Adrenal gland (tissue), 9 donors: ENCODE measurements at regions not wholly inside any gene's neighbourhood (a gene's known extent, or its start where the extent isn't known, plus 50 kb on each side); places are given as distances from the start of the nearest gene placed in this dataset.

Experiments
- DNase-seq, 7 donors: peaks; one replicate each; pipeline ENCODE4 v3.0.0-alpha.2; 2019 to 2020
- H3K27ac ChIP-seq, 5 donors: fragments of 200-600 bp; sonication (generic) in 4 of 5; 1 replicate in 3 of 5; 2 replicates in 2 of 5; pipeline versions ENCODE4 v1.5.1 to v1.8.0; 2016 to 2020; ENCODE audit warnings: mild to moderate bottlenecking in 1 of 5
- H3K27me3 ChIP-seq: fragments of 200-600 bp; 2 replicates; pipeline ENCODE4 v1.8.0; 2021
- H3K36me3 ChIP-seq, 2 donors: fragments of 200-600 bp; replicated peaks in 1 of 2; 1 replicate in 1 of 2; 2 replicates in 1 of 2; pipeline versions ENCODE4 v1.5.1 to v1.8.0; 2018 to 2022
- H3K4me1 ChIP-seq, 2 donors: fragments of 200-600 bp; replicated peaks in 1 of 2; 1 replicate in 1 of 2; 2 replicates in 1 of 2; pipeline versions ENCODE4 v1.5.1 to v1.8.0; 2018 to 2021
- H3K4me3 ChIP-seq, 4 donors: fragments of 200-600 bp; sonication (generic) in 3 of 4; one replicate each; pipeline ENCODE4 v1.5.1; 2016 to 2018
- H3K9me3 ChIP-seq, 3 donors: fragments of 200-600 bp; sonication (generic) in 1 of 3; replicated peaks in 1 of 3; 1 replicate in 2 of 3; 2 replicates in 1 of 3; pipeline versions ENCODE4 v1.5.1 to v1.8.0; 2016 to 2021
- POLR2A ChIP-seq, 2 donors: fragments of 450-650 bp; IDR thresholded peaks; one replicate each; pipeline ENCODE4 v1.6.1; 2017; ENCODE audit warnings: antibody characterized with exemption in 2 of 2, mild to moderate bottlenecking in 2 of 2, moderate library complexity in 1 of 2
- WGBS, 4 donors: extraction: QIAGEN DNeasy Blood & Tissue Kit in 2 of 4; methylation state at CpG; one replicate each; pipeline versions ENCODE4 v1.1.5 to v1.1.7; 2013 to 2017; 5-methylcytosine and 5-hydroxymethylcytosine counted together
- intact Hi-C, 2 donors: fragments of 100-400 bp; cut with DNase I; formaldehyde crosslinking; loops; one replicate each; pipeline versions ENCODE4 v1.14.1 to v1.15.0; 2022 to 2023
- TF ChIP-seq, protein P1 (sequence below), 6 experiments: fragments of 450-650 bp in 4 of 6; fragments of 200-600 bp in 2 of 6; sonication (generic) in 1 of 6; IDR thresholded peaks; 1 replicate in 5 of 6; 2 replicates in 1 of 6; pipeline versions ENCODE4 v1.5.1 to v1.8.0; 2016 to 2021; ENCODE audit warnings: antibody characterized with exemption in 6 of 6, mild to moderate bottlenecking in 2 of 6, moderate library complexity in 1 of 6
- donor health status: healthy with polysubstance abuse.
- donor health status: Bipolar disorder and iron deficiency.
- donor health status: DM: yes; HTN: yes; CAD: no.
- donor health status: DM: no; HTN: no; CAD: no.
- donor health status: DM: no; HTN: no; CAD: no.

DNA sequence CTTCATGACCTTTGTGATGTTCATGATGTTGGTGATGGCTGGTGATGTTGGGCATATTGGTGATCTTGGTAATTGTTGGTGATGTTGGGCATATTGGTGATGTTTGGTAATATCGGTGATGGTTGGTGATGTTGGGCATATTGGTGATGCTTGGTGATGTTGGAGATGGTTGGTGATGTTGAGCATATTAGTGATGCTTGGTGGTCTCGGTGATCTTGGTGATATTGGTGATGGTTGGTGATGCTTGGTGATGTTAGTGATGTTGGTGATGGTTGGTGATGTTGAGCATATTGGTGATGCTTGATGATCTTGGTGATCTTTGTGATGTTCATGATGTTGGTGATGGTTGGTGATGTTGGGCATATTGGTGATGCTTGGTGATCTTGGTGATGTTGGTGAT is 73.8 kb downstream of the IRX2 start:
- 74 to 88% (median 82%) methylated on average over 2 of the region's 2 CpGs for WGBS, 4 donors
- H3K27ac ChIP-seq, result no peak overlapping the region
- no peaks in the 10 kb centered on the region for H3K9me3 ChIP-seq
- no peaks in the 10 kb centered on the region for H3K36me3 ChIP-seq
- H3K4me3 ChIP-seq, result no peak overlapping the region
- no peaks in the 10 kb centered on the region for H3K4me1 ChIP-seq
- TF ChIP-seq, protein P1, sequence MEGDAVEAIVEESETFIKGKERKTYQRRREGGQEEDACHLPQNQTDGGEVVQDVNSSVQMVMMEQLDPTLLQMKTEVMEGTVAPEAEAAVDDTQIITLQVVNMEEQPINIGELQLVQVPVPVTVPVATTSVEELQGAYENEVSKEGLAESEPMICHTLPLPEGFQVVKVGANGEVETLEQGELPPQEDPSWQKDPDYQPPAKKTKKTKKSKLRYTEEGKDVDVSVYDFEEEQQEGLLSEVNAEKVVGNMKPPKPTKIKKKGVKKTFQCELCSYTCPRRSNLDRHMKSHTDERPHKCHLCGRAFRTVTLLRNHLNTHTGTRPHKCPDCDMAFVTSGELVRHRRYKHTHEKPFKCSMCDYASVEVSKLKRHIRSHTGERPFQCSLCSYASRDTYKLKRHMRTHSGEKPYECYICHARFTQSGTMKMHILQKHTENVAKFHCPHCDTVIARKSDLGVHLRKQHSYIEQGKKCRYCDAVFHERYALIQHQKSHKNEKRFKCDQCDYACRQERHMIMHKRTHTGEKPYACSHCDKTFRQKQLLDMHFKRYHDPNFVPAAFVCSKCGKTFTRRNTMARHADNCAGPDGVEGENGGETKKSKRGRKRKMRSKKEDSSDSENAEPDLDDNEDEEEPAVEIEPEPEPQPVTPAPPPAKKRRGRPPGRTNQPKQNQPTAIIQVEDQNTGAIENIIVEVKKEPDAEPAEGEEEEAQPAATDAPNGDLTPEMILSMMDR (IDR thresholded peaks at IDR 0.05), result no peak
- no peak for TF ChIP-seq POLR2A (IDR thresholded peaks at IDR 0.05)
- intact Hi-C loops, result no loop called here
- DNase-seq, result no peak
- no peaks in the 10 kb centered on the region for H3K27me3 ChIP-seq

DNA sequence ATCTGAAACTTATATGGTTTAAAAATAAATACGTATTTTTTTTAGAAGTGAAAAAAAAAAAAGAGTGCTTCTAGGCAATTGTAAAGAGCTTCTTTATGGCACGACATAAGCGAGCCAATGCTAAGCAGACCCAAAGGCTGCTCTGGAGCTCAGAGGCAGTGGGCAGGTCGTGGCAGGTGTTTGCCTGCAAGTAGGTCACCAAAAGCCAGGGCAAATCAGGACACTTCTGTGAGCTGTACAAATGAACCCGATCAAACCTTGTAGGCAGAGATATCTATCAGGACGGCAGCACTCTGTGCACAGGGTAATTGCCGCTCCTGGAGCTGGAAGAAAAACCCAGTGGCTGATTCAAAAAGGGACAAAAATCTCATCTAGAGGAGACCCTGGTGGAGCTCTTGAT is 75.9 kb downstream of the IRX2 start:
- no peaks in the 10 kb centered on the region for H3K4me1 ChIP-seq
- H3K4me3 ChIP-seq, result no peak overlapping the region
- no peaks in the 10 kb centered on the region for H3K27me3 ChIP-seq
- no peaks in the 10 kb centered on the region for H3K36me3 ChIP-seq
- TF ChIP-seq POLR2A (IDR thresholded peaks at IDR 0.05), result no peak
- TF ChIP-seq, protein P1 (IDR thresholded peaks at IDR 0.05), result no peak
- intact Hi-C loops, result no loop called here
- WGBS, 4 donors, result 65 to 76% (median 72%) methylated on average over 7 of the region's 7 CpGs
- no peaks in the 10 kb centered on the region for H3K9me3 ChIP-seq
- peak in 1 of 7 donors; percentile 82 for DNase-seq
- no peak overlapping the region for H3K27ac ChIP-seq

DNA sequence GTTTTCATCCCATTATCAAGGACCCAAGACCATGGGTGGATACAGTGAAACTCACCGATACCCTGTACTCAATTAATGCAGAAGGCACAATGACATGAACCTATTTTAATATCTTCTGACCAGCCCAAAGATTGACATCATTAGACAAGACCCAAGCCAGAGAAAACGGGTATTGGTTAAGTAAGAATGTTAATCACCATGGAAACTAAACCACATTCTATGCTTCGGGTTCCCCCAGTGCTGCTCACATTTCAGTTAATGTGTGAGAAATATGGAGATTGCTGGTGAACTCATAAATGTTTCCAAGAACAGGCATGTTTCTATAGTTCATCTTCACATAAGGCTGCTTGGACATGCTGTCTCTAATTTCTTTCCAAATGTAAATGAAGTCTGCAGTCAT is 77.0 kb downstream of the IRX2 start:
- WGBS, 4 donors, result 66 to 75% (median 70%) methylated on average over 3 of the region's 3 CpGs
- no peaks in the 10 kb centered on the region for H3K36me3 ChIP-seq
- intact Hi-C loops, result no loop called here

DNA sequence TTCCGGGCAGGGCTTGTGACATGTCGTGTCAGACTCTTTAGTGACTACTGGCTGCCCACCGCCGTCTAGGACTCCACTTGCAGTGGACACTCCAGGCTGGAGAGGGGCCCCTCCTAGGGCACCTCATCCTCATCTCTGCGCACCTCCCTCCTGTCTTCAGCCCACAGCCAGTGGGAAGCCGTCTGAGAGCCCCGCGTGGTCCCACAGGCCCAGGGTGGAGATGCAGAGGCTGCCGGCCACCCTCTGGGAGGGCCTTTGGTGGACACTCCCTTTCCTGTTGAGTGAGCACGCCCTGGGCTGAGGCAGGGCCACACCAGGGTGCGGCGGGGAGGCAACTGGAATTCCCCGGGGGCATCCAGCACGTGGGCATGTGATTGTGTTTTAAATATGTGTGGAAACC is 80.5 kb downstream of the IRX2 start:
- no peaks in the 10 kb centered on the region for H3K9me3 ChIP-seq
- no peak for TF ChIP-seq POLR2A (IDR thresholded peaks at IDR 0.05)
- TF ChIP-seq, protein P1 (IDR thresholded peaks at IDR 0.05), result no peak
- intact Hi-C loops, result no loop called here
- WGBS, 4 donors, result 58 to 79% (median 75%) methylated on average over 3 to 14 of the region's 14 CpGs
- no peaks in the 10 kb centered on the region for H3K27me3 ChIP-seq
- H3K4me1 ChIP-seq, result no peaks in the 10 kb centered on the region
- H3K4me3 ChIP-seq, result no peak overlapping the region
- no peaks in the 10 kb centered on the region for H3K36me3 ChIP-seq
- no peak for DNase-seq
- no peak overlapping the region for H3K27ac ChIP-seq

More for the DNA sequence above, 77.0 kb downstream of the IRX2 start:
- no peaks in the 10 kb centered on the region for H3K4me1 ChIP-seq
- no peaks in the 10 kb centered on the region for H3K27me3 ChIP-seq
- no peak overlapping the region for H3K4me3 ChIP-seq
- no peak for DNase-seq
- H3K27ac ChIP-seq, result no peak overlapping the region
- no peaks in the 10 kb centered on the region for H3K9me3 ChIP-seq
- no peak for TF ChIP-seq POLR2A (IDR thresholded peaks at IDR 0.05)
- TF ChIP-seq, protein P1 (IDR thresholded peaks at IDR 0.05), result no peak
